Loucy (cell line): ENCODE measurements at regions not wholly inside any gene's neighbourhood (a gene's known extent, or its start where the extent isn't known, plus 50 kb on each side); places are given as distances from the start of the nearest gene placed in this dataset.

Experiments used
- H2AFZ ChIP-seq: fragments of 200-600 bp; sonication (generic); 2 replicates; pipeline ENCODE4 v1.6.0; 2016; ENCODE audit warnings: antibody characterized with exemption, mild to moderate bottlenecking, low read length, moderate library complexity
- H3F3A ChIP-seq: fragments of 200-600 bp; 2 replicates; pipeline ENCODE4 v1.6.0; 2016; ENCODE audit warnings: antibody characterized with exemption, low read depth, mild to moderate bottlenecking
- H3K27me3 ChIP-seq: fragments of 200-600 bp; sonication (generic); 2 replicates; pipeline ENCODE4 v1.6.1; 2014; ENCODE audit warnings: low read length, mild to moderate bottlenecking; ENCODE audit not compliant: insufficient read depth, poor library complexity, severe bottlenecking
- H3K36me3 ChIP-seq: fragments of 200-600 bp; sonication (generic); 2 replicates; pipeline ENCODE4 v1.6.1; 2016; ENCODE audit warnings: low read length; ENCODE audit not compliant: insufficient read depth
- H3K4me1 ChIP-seq: fragments of 200-600 bp; sonication (generic); 2 replicates; pipeline ENCODE4 v1.5.1; 2014; ENCODE audit warnings: low read length, mild to moderate bottlenecking; ENCODE audit not compliant: insufficient read depth, poor library complexity, severe bottlenecking
- H3K4me2 ChIP-seq: fragments of 200-600 bp; sonication (generic); 2 replicates; pipeline ENCODE4 v1.6.0; 2014; ENCODE audit warnings: antibody characterized with exemption, low read length, low read depth, mild to moderate bottlenecking; ENCODE audit not compliant: poor library complexity, severe bottlenecking
- H3K4me3 ChIP-seq: fragments of 200-600 bp; sonication (generic); 2 replicates; pipeline ENCODE4 v1.5.1; 2014; ENCODE audit warnings: low read length, mild to moderate bottlenecking, mixed read lengths; ENCODE audit not compliant: poor library complexity, severe bottlenecking
- H3K79me2 ChIP-seq: fragments of 200-600 bp; sonication (generic); 2 replicates; pipeline ENCODE4 v1.6.1; 2014; ENCODE audit warnings: low read length; ENCODE audit not compliant: insufficient read depth
- H3K9ac ChIP-seq: fragments of 200-600 bp; sonication (generic); 2 replicates; pipeline ENCODE4 v1.6.0; 2014; ENCODE audit warnings: mild to moderate bottlenecking, low read depth, low read length, moderate library complexity; ENCODE audit not compliant: poor library complexity, severe bottlenecking
- H3K9me2 ChIP-seq: fragments of 200-600 bp; sonication (generic); replicated peaks from 2 replicates; pipeline ENCODE4 v1.6.1; 2016; ENCODE audit warnings: low read depth, low read length, mixed read lengths
- H3K9me3 ChIP-seq: fragments of 200-600 bp; sonication (generic); 2 replicates; pipeline ENCODE4 v1.6.1; 2014; ENCODE audit warnings: mild to moderate bottlenecking, antibody characterized with exemption, low read length, low read depth; ENCODE audit not compliant: insufficient read depth
- H4K20me1 ChIP-seq: fragments of 200-600 bp; sonication (generic); 2 replicates; pipeline ENCODE4 v1.6.0; 2014; ENCODE audit warnings: antibody characterized with exemption, low read length, mild to moderate bottlenecking; ENCODE audit not compliant: insufficient read depth, poor library complexity, severe bottlenecking
- CTCF ChIP-seq: fragments of 200-600 bp; sonication (generic); conservative IDR thresholded peaks from 2 replicates; pipeline ENCODE4 v1.5.1; 2014; ENCODE audit warnings: mild to moderate bottlenecking, antibody characterized with exemption, low read length
- EZH2phosphoT487 ChIP-seq: fragments of 200-600 bp; IDR thresholded peaks from 2 replicates; pipeline ENCODE4 v1.6.1; 2018; ENCODE audit warnings: antibody characterized with exemption, mild to moderate bottlenecking, moderate library complexity, borderline replicate concordance

DNA sequence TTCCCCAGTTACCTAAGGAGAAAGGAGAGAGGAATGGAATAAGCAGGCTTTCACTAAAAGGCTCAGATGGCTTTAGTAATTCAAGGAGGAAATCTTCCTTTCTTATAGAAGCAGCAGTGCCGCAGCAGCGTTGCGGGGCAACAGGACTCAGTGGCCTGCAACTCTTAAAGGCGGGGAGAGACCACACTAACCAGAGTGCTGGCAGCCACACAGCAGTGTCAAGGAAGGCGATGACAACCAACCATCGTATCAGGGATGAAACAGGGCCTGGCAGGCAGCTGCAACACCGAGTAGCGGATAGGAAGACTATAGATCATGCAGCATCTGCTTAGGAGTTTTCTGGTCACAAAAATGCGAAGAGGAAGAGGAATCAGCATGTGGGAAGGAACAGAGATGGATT lies 106.0 kb downstream of the ERCC5 start:
- H3K9me2 ChIP-seq, result no peaks in the 10 kb centered on the region
- no peaks in the 10 kb centered on the region for H3K36me3 ChIP-seq
- H3K27me3 ChIP-seq, result no peaks in the 10 kb centered on the region
- H3K4me3 ChIP-seq, result no peak overlapping the region
- H2AFZ ChIP-seq, result no peak overlapping the region
- no peaks in the 10 kb centered on the region for H3K9me3 ChIP-seq
- no peaks in the 10 kb centered on the region for H3K4me1 ChIP-seq
- no peak overlapping the region for H3K4me2 ChIP-seq
- TF ChIP-seq EZH2phosphoT487, result no peak
- no peak for TF ChIP-seq CTCF
- H3K79me2 ChIP-seq, result no peaks in the 10 kb centered on the region
- H3K9ac ChIP-seq, result no peak overlapping the region
- no peaks in the 10 kb centered on the region for H3F3A ChIP-seq
- H4K20me1 ChIP-seq, result no peaks in the 10 kb centered on the region

DNA sequence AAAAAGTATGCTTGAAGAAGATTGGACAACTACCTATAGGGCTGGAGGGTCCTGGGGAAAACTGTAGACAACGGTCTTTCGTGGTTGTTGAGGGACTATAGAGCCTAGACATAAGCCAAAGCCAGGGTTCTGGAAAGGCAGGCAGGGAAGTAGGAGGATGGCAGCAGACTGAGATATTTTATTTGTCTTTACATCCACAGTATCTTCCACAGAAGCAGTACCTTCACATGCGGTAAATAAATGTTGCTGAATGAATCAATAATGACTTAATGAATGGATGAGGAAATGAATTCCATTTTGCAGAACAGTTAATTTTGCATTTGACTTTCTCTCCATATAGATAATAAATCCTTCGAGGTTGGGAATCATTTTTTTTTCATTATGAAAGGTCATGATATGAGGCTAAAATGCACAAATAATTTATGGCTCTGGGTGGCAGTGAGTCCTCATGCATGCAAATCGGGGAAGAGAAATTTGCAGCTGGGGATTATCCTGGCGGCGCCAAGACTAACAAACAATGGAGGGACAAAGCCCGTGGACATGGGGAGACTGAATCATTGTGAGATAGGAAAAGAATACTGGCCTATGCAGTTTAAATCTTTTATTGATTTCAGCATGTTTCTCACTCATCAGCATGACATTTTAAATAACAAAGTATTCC lies 102.0 kb downstream of the ERCC5 start:
- Histone ChIP-seq H3K4me1 (no peaks in the 10 kb centered on the region), H3K9ac (no peak overlapping the region), H4K20me1 (no peaks in the 10 kb centered on the region), H3K4me2 (no peak overlapping the region), H3K9me2 (no peaks in the 10 kb centered on the region), H3F3A (no peaks in the 10 kb centered on the region), H3K36me3 (no peaks in the 10 kb centered on the region), H3K79me2 (no peaks in the 10 kb centered on the region), H3K27me3 (no peaks in the 10 kb centered on the region), H3K9me3 (no peaks in the 10 kb centered on the region), H3K4me3 (no peak overlapping the region), H2AFZ (no peak overlapping the region)
- no peak for TF ChIP-seq CTCF
- no peak for TF ChIP-seq EZH2phosphoT487

DNA sequence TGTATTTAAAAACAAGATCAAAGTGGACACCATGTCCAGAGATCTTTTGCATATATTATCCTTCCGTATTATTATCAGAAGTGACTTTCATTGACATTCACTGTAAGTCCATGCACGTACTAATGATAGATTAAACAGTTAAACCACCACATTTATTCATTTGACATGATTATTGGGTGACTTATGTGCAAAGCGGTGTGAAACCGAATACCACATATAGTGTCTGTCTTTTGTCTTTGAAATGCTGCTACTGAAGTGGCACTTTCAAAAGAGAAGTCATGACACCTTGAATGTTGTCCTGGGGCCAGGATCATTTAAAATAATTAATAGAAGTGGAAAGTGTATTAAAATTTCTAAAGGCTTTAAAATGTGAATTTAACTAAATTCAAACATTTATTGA lies 100.1 kb downstream of the ERCC5 start:
- no peaks in the 10 kb centered on the region for H3K27me3 ChIP-seq
- H3K9me3 ChIP-seq, result no peaks in the 10 kb centered on the region
- no peaks in the 10 kb centered on the region for H3K4me1 ChIP-seq
- H3K4me3 ChIP-seq, result no peak overlapping the region
- TF ChIP-seq EZH2phosphoT487 (no peak), CTCF (no peak)
- no peaks in the 10 kb centered on the region for H3K9me2 ChIP-seq
- no peaks in the 10 kb centered on the region for H3K79me2 ChIP-seq
- no peak overlapping the region for H2AFZ ChIP-seq
- H3K9ac ChIP-seq, result no peak overlapping the region
- no peaks in the 10 kb centered on the region for H4K20me1 ChIP-seq
- no peaks in the 10 kb centered on the region for H3F3A ChIP-seq
- no peak overlapping the region for H3K4me2 ChIP-seq
- H3K36me3 ChIP-seq, result no peaks in the 10 kb centered on the region
